Ishikawa (cell line): ENCODE measurements at regions not wholly inside any gene's neighbourhood (a gene's known extent, or its start where the extent isn't known, plus 50 kb on each side); places are given as distances from the start of the nearest gene placed in this dataset.

Experiments
- EGR1 ChIP-seq: IDR thresholded peaks from 2 replicates; pipeline ENCODE4 v1.6.1; 2012
- FOXM1 ChIP-seq: IDR thresholded peaks from 2 replicates; pipeline ENCODE4 v1.6.1; 2012; ENCODE audit warnings: low read depth, borderline replicate concordance
- RAD21 ChIP-seq: IDR thresholded peaks from 2 replicates; pipeline ENCODE4 v1.6.1; 2012; ENCODE audit warnings: low read depth
- TAF1 ChIP-seq: IDR thresholded peaks from 2 replicates; pipeline ENCODE4 v1.6.1; 2012; ENCODE audit warnings: low read depth, mild to moderate bottlenecking
- YY1 ChIP-seq: IDR thresholded peaks from 2 replicates; pipeline ENCODE4 v1.6.1; 2012; ENCODE audit warnings: low read depth
- TF ChIP-seq, protein P1 (sequence below): IDR thresholded peaks from 2 replicates; pipeline ENCODE4 v1.6.1; 2012

DNA sequence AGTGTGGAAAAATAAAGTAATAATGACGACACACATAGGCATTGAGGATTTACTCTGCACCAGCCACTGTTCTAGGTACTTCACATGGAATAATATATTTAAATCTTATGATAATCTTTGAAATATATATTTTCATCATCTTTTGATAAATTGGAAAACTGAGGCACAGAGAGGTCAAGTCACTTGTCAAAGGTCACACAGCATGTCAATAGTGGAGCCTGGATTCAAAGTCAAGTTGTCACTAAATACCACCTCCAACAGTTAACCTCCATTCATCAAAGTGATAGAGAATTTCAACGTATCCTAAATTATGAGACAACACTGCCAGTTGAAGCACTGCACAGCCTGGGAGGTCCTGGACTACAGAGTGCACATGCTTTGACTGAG is 121.7 kb downstream of the IRX5 start:
- TF ChIP-seq TAF1 (no peak), FOXM1 (no peak), YY1 (no peak), RAD21 (no peak), EGR1 (no peak)
- TF ChIP-seq, protein P1, sequence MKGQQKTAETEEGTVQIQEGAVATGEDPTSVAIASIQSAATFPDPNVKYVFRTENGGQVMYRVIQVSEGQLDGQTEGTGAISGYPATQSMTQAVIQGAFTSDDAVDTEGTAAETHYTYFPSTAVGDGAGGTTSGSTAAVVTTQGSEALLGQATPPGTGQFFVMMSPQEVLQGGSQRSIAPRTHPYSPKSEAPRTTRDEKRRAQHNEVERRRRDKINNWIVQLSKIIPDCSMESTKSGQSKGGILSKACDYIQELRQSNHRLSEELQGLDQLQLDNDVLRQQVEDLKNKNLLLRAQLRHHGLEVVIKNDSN = no peak
